ENCODE measurements at regions not wholly inside any gene's neighbourhood (a gene's known extent, or its start where the extent isn't known, plus 50 kb on each side); places are given as distances from the start of the nearest gene placed in this dataset.

GRCh38 chr13:53436396-53436795 is 407.8 kb downstream of the OLFM4 start:
- H3K9me3 ChIP-seq (ENCODE audit: insufficient read depth in 2 of 2, low read depth in 1 of 2, low read length in 1 of 2) = peaks cover 7 to 15% of the 10 kb centered on the region in 2 experiments; a peak in 3 of 4 replicates
- DNase-seq (ENCODE audit: low read depth in 1 of 2, low spot score in 2 of 2) (no peak), FAIRE-seq (no peak)
- H3K14ac ChIP-seq (ENCODE audit: insufficient read length) = no peak overlapping the region
- H2BK5ac ChIP-seq (ENCODE audit: low read depth, low read length) = no peak overlapping the region
- H2BK20ac ChIP-seq (ENCODE audit: low read length) = no peak overlapping the region
- no peak overlapping the region for H2BK15ac ChIP-seq (ENCODE audit: low read length)
- no peak overlapping the region for H3K23ac ChIP-seq (ENCODE audit: insufficient read length)
- no peaks in the 10 kb centered on the region for H3K23me2 ChIP-seq (ENCODE audit: low read depth, low read length)
- no peak overlapping the region for H3K18ac ChIP-seq (ENCODE audit: extremely low read depth, low read length)
- ChIA-PET CTCF (ENCODE audit: partially characterized antibody) (no interaction called here), POLR2A (ENCODE audit: partially characterized antibody) (no interaction called here)
- H3K79me2 ChIP-seq (ENCODE audit: control insufficient read depth in 1 of 2, insufficient read depth in 2 of 2, low read length in 2 of 2) = no peaks in the 10 kb centered on the region
- no peak overlapping the region for H3K4me2 ChIP-seq (ENCODE audit: insufficient read depth in 1 of 2, low read depth in 2 of 2, low read length in 2 of 2)
- no peak overlapping the region for H3K4ac ChIP-seq (replicated peaks; ENCODE audit: insufficient read length, low read depth, low read length)
- H3K4me3 ChIP-seq (ENCODE audit: extremely low read depth in 1 of 4, insufficient read depth in 2 of 4, low read depth in 3 of 4, low read length in 4 of 4) = no peak overlapping the region
- no peaks in the 10 kb centered on the region for H3K36me3 ChIP-seq (ENCODE audit: control insufficient read depth in 2 of 4, insufficient read depth in 4 of 4, low read length in 3 of 4)
- H3K27ac ChIP-seq (ENCODE audit: low read depth, low read length) = no peak overlapping the region
- no peaks in the 10 kb centered on the region for H3K27me3 ChIP-seq (replicated peaks in 1 of 4; ENCODE audit: control insufficient read depth in 3 of 4, extremely low read depth in 1 of 4, insufficient read depth in 3 of 4, low read length in 3 of 4)
- no peaks in the 10 kb centered on the region for H3K79me1 ChIP-seq (ENCODE audit: low read depth, low read length)
- no peak overlapping the region for H4K5ac ChIP-seq (ENCODE audit: insufficient read length, low read depth, low read length)
- no peak overlapping the region for H2BK12ac ChIP-seq (ENCODE audit: low read depth, low read length)
- 100% methylated on average over 3 of the region's 3 CpGs; no CpG with 5 or more reads in 1 of the 2 experiments for WGBS, 2 experiments (ENCODE audit: extremely low coverage in 1 of 2, insufficient coverage in 1 of 2, insufficient read length in 1 of 2, insufficient replicate concordance in 2 of 2, low coverage in 1 of 2, low lambda C conversion rate in 2 of 2, missing lambda C conversion rate in 1 of 2)
- H4K91ac ChIP-seq (replicated peaks; ENCODE audit: insufficient read length, low read length) = no peak overlapping the region
- no peak overlapping the region for H3K9ac ChIP-seq (replicated peaks in 1 of 4; ENCODE audit: extremely low read depth in 1 of 4, low read depth in 3 of 4, low read length in 3 of 4)
- no peaks in the 10 kb centered on the region for H3K4me1 ChIP-seq (replicated peaks in 1 of 4; ENCODE audit: control insufficient read depth in 3 of 4, insufficient read depth in 4 of 4, low read length in 3 of 4)
- no peak for TF ChIP-seq TAF7 (optimal IDR thresholded peaks at IDR 0.05; ENCODE audit: borderline replicate concordance, low read depth, low read length)
- no peak for TF ChIP-seq POLR2AphosphoS5 (IDR thresholded peaks at IDR 0.05; ENCODE audit: low read depth, low read length)
- no peak overlapping the region for H2AFZ ChIP-seq (ENCODE audit: low read length)
- H2BK120ac ChIP-seq (replicated peaks; ENCODE audit: low read depth, low read length) = no peak overlapping the region
- no peak overlapping the region for H2AK5ac ChIP-seq (ENCODE audit: low read depth, low read length)
- H4K8ac ChIP-seq (ENCODE audit: extremely low read depth, insufficient read depth, low read length) = no peak overlapping the region
- H4K20me1 ChIP-seq (replicated peaks in 1 of 2; ENCODE audit: control insufficient read depth in 1 of 2, insufficient read depth in 2 of 2, low read length in 2 of 2) = no peaks in the 10 kb centered on the region
- H3K56ac ChIP-seq (replicated peaks; ENCODE audit: insufficient read length, low read depth, low read length) = no peak overlapping the region
